Skin of body (tissue), 1 donor: ENCODE measurements at regions not wholly inside any gene's neighbourhood (a gene's known extent, or its start where the extent isn't known, plus 50 kb on each side); places are given as distances from the start of the nearest gene placed in this dataset.

Experiments
- DNase-seq: peaks from one replicate; lab custom pipeline; 2025; lab: John Stamatoyannopoulos, UW

DNA sequence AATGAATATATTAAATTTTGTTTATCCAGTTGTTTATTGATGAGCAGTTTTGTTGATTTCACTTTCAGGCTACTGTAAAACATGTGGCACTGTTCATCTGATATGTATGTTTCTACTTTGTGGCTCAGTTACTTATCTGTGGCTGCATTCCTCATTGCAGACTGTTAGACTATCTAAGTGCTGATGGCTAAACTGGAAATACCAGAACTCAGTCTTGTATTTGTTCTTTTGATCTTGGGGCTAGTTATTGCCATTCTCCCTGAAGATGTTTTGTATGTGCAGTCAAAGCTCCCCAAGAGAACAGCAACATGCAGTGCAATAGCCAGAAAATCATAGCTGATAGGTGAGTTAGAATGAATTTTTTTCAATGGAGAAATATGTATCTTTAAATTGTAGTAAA, 162.2 kb downstream of the GADD45G start:
- no peak for DNase-seq

- no peak for DNase-seq
These were observed 163.2 kb downstream of the GADD45G start for GRCh38 chr9:89768051-89768450.

DNA sequence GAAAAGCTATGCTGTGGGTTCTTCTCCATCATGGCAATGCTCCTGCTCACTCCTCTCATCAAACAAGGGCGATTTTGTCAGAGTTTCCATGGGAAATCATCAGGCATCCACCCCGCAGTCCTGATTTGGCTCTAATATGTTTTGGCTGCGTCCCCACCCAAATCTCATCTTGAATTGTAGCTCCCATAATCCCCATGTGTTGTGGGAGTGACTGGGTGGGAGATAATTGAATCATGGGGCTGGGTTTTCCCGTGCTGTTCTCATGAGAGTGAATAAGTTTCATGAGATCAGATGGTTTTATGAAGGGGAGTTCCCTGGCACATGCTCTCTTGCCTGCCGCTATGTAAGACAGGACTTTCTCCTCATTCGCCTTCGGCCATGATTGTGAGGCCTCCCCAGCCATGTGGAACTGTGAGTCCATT, 163.8 kb downstream of the GADD45G start:
- peak; percentile 36 for DNase-seq

DNA sequence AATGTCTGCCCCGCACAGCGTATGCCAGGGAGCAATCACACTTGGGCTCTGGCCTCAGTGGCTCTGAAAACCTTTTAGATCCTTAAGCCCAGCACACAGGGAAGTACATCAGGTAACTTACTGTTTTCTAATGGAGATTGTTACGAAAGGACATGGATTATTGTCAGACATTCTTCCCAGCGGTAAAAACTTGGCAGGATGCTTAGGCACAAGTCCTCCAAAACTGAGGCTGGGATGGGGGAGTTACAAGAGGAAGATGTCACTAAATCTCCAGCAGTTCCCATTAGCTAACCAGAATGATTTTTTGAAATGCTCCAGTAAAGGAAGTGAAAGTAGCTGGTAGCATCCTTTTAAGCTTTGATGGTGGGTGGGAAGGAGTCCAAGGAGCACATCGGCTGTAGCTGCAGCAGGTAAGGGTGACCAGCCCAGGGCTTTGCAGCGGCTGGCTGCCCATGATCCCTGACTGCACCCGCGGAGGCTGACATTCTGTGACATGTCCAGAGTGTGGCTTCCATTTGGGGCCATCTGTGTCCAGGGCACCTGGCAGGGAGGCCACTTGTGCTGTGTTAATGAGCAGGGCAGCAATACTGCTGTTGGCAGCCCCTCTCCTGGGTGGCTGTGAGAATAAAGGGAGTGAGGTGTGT, 165.8 kb downstream of the GADD45G start:
- peak; percentile 18 for DNase-seq

GRCh38 chr9:89771205-89771604, 166.4 kb downstream of the GADD45G start:
- DNase-seq, result no peak

GRCh38 chr9:89773170-89773569, 168.4 kb downstream of the GADD45G start:
- DNase-seq, result no peak

DNA sequence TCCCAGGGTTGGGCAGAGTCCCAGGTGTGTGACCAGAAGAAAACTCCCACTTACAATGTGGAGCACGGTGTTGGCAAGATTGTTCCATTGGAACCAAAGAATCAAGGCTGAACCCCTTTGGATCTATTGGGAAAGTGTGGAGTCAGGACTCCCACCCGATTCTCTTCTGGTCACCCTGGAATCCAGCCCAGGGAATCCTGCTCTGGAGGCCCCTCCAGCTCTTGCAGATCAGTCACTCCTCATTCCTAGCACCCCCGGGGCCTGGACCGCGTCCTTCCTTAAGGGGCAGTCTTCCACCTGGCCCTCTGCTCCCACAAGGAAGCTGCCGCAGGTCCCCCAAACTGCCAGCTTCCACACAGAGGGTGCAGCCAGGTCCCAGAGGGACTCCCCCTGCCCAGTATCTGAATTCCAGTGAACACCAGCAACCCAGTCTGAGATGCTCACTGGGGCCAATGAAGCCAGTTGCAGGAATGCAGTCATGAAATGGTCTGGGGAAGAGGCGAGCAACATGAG, 170.1 kb downstream of the GADD45G start:
- no peak for DNase-seq

GRCh38 chr9:89775641-89776040, 170.8 kb downstream of the GADD45G start:
- DNase-seq, result no peak

- DNase-seq, result no peak
These were observed 172.1 kb downstream of the GADD45G start for GRCh38 chr9:89776795-89777525.

GRCh38 chr9:89777544-89777943, 172.7 kb downstream of the GADD45G start:
- DNase-seq, result no peak

GRCh38 chr9:89778100-89779090, 173.6 kb downstream of the GADD45G start:
- DNase-seq, result peak; percentile 15

DNA sequence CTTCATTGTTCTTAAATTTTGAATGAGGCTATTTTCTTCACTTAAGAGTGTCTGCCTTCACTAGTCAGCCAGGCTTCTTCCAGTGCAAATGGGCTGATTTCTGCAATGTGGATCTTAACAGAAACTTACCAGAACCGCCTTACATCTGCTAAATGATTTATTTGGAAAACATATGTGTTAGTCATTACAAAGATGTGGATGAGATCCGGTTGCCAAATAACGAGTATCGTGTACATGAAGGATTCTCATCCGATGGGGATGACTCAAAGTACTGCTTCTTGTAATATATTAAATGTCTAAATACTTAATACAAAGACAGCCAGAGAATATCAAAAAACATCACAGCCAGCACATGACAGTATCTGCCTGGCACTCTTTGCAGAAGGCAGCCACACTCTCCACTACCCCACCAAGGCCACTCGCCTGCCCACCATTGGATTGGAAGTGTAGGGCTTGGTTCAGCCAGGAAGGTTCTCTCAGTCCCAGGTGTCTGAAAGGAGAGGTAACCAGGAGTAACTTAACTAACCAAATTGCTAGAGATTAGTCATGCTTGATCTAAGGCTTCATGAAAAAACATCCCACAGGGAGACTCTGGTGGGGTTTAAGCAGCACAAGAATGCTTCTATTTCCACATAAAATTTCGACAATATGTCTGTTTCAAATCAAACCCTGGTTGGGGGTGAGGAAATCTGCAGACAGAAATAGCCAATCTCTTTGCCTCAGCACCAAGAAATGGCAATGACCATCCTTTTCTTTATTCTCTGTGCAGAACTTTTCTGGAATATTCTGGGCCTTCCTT, 174.8 kb downstream of the GADD45G start:
- DNase-seq, result peak; percentile 69

- DNase-seq, result no peak
These were observed 176.1 kb downstream of the GADD45G start for GRCh38 chr9:89780959-89781358.

DNA sequence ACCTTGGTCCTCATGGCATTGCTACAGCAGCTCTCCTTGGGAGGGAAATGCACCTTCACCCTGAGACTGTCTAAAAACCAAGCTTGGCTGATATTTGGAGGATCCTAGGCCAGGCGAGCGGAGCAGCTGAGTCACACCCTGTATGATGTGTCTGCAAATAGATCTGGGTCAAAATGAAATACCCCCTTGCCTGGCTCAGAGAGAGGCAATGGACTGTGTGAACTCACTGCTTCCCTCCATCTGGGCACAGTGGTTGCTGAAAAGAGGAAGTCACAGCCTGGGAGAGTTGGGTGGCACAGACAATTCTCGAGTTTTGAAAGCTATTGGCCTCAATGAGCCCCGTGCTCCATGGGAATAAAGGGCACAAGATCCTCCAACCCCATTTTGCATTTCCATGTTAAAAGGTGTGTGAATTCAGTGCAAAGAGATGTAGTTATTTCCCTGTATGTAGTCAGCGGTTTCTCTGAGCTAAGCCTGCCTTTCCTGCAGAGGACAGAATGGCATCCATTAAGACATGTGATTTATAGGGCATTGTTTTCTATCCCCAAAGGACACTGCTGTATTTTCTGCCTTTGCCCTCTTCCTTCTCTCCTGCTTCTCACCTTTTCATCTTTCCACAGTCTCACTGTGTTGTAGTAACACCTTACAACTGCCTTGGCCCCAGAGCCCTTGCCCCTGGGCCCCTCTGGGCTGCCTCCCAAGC, 177.2 kb downstream of the GADD45G start:
- no peak for DNase-seq

- peak; percentile 67 for DNase-seq
These were observed 181.8 kb downstream of the GADD45G start for GRCh38 chr9:89786655-89787054.

DNA sequence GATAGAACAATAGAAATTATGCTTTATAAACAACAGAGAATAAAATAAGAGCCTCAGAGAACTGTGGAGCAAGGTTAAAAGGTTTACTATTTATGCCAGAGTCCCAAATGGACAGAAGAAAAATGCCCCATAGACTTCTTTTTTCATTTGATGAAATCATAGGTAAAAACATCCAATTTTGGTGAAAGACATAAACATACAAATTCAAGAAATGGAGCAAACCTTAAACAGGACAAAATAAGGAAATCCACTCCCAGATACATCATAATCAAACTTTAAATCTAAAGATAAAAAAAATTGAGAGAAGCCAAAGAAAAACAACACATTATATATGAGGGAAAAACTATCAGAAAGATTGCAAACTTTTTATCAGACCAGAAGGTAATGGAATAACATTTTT, 182.8 kb downstream of the GADD45G start:
- no peak for DNase-seq

GRCh38 chr9:89788434-89788833, 183.6 kb downstream of the GADD45G start:
- no peak for DNase-seq

- DNase-seq, result no peak
These were observed 185.2 kb downstream of the GADD45G start for GRCh38 chr9:89789922-89790510.

DNA sequence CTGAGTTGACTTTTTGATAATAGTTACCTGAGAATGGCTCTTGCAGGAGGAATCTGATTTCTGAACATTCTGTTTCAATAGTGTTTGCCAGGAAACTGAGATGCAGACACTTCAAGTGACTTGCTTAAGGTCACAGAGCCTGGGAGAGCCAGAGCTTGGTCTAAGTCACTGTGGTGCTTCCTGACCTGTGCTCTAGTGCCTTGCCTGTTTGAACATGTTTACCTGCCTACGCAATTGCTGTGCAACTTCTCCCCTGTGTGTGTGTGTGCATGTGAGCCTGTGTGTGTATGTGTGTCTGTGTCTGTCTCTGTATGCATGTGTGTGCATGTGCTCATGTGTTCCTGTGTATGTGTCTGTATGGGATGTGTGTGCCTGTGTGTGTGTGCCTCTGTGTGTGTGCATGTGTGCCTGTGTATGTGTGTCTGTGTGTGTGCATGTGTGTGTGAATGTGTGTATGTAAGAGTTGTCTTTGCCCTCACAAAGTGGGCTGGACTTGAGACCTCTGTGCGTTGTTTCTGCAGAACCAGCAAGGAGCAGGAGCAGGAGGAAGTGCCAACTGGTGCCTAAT, 185.8 kb downstream of the GADD45G start:
- no peak for DNase-seq

DNA sequence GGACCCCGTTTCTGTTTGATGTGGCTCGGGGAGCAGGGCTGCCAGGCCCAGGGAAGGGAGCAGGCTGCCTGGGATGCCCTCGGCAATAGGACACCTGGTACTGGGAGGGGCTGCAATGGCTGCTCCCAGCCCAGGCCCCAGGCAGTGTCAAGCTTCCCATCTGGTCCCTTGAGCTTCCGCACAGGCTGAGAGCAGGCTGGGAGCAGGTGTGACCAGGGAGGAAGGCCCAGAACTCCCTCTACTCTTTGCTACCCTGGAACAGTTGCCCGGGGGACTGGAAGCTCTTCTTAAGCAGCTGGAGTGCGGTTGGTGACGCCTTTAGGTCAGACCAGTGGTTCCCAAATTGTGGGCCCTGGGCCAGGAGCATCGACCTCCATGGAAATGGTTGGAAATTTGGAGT, 186.9 kb downstream of the GADD45G start:
- DNase-seq, result no peak
